Smooth muscle cell of the brain vasculature (primary cell): ENCODE measurements at regions not wholly inside any gene's neighbourhood (a gene's known extent, or its start where the extent isn't known, plus 50 kb on each side); places are given as distances from the start of the nearest gene placed in this dataset.

Experiments used
- DNase-seq: peaks from one replicate; pipeline ENCODE4 v3.0.0-alpha.2; 2012; ENCODE audit warnings: low read depth, low spot score

GRCh38 chr6:22621701-22622100 lies 52.3 kb downstream of the HDGFL1 start:
- no peak for DNase-seq

- no peak for DNase-seq
Observed at GRCh38 chr6:22622351-22622750, 53.0 kb downstream of the HDGFL1 start.

DNA sequence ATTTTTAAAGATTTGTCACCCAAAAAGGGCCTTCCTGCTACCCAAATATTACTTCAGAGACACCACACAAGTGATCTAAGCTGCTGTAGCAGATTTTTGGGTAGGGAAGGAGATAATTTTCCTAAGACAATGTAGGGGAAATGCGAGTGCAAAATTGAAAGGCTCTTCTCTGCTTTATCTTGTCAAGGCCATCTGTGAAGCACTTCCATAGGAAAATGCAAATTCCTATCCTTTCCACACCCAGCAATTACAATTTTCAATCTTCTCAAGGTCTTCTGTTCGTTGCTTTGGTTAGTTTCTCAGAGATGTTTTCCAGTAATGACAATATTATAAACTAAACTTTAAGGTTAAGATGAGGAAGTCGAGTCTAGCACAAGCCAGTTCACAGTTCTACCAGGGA lies 53.4 kb downstream of the HDGFL1 start:
- no peak for DNase-seq

- no peak for DNase-seq
Observed at GRCh38 chr6:22627644-22628043, 58.3 kb downstream of the HDGFL1 start.

GRCh38 chr6:22631091-22631490 lies 61.7 kb downstream of the HDGFL1 start:
- no peak for DNase-seq

- DNase-seq, result no peak
Observed at GRCh38 chr6:22632581-22633145, 63.3 kb downstream of the HDGFL1 start.

GRCh38 chr6:22636452-22636851 lies 67.1 kb downstream of the HDGFL1 start:
- DNase-seq, result no peak

DNA sequence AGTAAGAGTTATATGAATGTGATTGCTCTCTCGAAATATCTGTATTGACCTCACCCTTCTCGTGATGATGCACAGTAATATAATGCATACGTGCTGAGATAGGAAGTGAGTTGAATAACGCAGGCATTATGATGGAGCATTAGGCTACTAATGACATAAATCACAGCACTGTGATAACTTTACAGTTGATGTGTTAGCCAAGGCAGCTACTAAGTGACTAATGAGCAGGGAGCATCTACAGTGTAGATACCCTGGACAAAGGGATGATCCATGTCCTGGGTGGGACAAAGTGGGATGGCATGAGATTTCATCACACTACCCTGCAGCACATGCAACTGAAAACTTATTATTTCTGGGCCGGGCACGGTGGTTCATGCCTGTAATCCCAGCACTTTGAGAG lies 68.4 kb downstream of the HDGFL1 start:
- DNase-seq, result no peak

- no peak for DNase-seq
Observed at GRCh38 chr6:22638320-22638719, 69.0 kb downstream of the HDGFL1 start.

- DNase-seq, result no peak
Observed at GRCh38 chr6:22642254-22642653, 72.9 kb downstream of the HDGFL1 start.

- DNase-seq, result no peak
Observed at GRCh38 chr6:22643780-22644179, 74.4 kb downstream of the HDGFL1 start.

DNA sequence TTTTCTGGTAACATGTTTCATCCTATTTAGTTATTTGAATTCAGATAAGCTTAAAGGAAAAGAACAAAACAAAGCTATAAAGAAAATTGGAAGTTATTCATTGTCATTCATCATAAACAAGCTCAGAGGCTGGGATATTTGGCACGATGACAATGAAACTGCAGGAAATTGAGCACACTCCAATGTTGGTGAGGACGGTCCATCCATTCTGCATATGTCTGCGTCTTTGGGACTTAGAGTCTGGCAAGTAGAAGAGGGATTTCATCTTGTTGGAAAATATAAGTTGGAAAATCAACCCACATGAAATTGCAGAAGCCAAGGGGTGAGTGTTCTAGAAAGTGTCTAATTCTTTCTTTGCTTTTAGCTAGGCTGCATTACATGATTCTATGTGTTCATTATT lies 78.4 kb downstream of the HDGFL1 start:
- DNase-seq, result no peak

DNA sequence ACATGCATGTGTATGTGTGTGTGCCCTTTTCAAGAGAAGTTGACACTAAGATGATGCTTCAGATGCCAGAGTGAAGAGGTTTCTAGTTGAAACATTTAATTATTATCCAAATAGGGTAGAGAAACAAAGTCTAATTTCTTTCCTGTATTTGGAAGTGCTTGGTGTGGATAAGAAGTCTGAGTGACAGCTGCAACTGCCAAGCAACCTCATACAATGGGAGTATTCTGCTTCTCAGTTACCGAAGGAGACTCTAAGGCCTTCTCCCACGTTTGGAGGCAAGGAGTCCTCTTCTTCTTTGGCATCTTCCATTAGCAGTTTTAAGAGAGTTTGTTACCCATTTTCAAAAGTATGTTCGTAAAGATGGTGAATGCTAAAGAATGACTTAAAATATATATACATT lies 82.4 kb downstream of the HDGFL1 start:
- DNase-seq, result no peak

GRCh38 chr6:22653980-22654610 lies 84.7 kb downstream of the HDGFL1 start:
- no peak for DNase-seq

DNA sequence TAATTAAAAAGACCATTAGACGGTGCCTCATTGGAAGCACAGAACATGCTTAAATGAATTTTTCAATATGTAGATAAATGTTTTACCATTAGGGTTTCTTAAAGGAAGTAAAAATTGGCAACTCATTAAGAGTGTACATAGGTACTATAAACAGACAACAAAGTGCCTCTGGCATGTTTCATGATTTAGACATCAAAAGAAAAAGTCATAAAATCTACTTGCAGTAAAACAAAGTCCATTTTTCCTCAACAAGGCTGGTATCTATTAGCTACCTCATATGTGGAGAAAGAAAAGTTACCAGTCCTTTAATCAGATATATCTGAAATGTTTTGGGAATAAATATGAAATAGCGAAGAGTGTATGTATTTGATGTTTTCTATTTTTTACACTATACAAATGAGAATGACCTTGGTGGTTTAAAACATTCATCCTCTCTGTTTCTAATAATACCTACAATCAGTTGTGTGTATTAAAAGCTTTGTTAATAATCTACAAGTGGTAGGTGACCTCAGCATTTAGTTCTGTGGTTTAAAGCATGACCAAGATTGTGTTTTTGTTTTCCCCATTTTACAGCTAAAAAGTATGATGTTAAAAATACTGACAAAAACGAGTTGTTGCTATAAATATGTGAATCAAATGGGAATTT lies 87.5 kb downstream of the HDGFL1 start:
- DNase-seq, result no peak

GRCh38 chr6:22657352-22657980 lies 88.1 kb downstream of the HDGFL1 start:
- DNase-seq, result no peak

GRCh38 chr6:22658183-22658582 lies 88.8 kb downstream of the HDGFL1 start:
- no peak for DNase-seq

DNA sequence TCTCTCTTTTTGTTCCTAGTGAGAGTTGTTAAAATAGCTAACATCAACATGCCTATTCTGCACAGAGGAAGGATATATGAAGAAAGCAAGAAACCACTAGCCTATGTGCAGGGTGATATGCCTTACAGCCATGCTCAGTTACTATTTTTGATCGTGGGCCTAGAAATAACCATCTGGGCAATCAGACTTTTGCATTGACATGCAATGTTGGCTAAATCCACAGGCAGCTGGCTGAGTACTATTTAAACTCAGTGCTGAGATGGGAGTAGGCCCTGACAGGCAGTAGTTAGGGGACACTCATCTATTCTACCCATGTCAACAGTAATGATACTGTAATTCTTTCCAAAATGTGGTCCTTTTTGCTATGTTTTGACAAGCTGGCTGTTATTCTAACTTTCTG lies 89.6 kb downstream of the HDGFL1 start:
- DNase-seq, result no peak

GRCh38 chr6:22664968-22665367 lies 95.6 kb downstream of the HDGFL1 start:
- DNase-seq, result no peak

DNA sequence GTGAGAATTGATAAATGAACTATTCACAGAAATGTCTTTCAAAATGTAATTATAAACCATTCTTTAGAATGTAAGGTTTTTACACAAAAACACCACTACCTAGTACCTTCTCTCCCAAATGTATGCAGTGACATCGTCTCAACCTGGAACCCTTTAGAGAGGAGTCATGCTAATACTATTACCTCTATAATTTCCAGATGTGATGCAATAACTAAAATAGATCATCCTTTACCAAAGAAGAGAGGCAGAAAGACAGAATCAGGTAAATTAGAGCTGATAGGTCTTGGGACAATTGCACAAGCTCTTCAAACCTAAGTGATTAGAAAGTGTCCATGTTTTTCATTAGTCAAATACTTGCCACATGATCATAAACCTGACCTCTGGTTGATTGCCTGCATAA lies 96.7 kb downstream of the HDGFL1 start:
- no peak for DNase-seq

DNA sequence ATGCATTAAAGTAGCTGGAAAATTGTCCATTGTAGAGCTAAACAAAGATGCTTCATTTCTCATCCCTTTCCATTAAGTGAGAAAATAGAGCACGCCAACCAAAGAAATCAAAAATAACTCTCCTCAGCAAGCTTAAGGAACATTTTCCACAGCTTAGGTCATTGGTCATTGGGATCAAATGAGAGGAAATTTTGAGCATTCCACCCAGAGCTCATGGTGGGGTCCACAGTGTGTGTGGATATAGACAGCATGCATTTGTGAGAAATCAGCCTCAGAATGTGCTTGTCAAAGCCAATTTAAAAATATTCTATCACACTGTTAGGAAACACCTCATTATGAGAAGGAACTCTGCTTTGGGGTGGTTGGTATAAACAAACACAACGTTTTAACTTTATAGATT lies 97.2 kb downstream of the HDGFL1 start:
- DNase-seq, result no peak

- no peak for DNase-seq
Observed at GRCh38 chr6:22667855-22668254, 98.5 kb downstream of the HDGFL1 start.

DNA sequence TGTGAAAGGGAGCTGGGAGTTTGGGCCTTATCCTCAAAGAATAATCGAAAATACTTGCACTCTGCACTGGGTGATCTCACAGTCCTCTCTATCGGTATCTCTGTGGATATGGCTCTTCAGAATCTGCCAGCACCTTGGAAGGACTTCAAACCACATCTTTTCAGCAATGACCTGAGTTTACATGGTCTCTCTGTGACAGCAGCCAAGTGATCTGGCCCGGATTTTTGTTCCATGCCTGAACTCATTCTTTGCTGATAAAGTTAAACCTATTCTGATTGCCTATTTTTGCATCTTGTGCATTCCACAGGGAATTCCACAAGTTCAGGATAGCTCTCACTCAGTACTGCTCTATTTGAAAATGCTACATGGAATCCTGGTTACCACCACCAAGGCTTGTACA lies 98.9 kb downstream of the HDGFL1 start:
- no peak for DNase-seq
